CD4-positive, alpha-beta T cell treated with Interleukin-6 at 100 ng/mL for 8 hours (primary cell): ENCODE measurements at regions not wholly inside any gene's neighbourhood (a gene's known extent, or its start where the extent isn't known, plus 50 kb on each side); places are given as distances from the start of the nearest gene placed in this dataset.
"Not testable (repeated sequence)": the region's sequence is repeated elsewhere in the genome, so short reads cannot be mapped to it uniquely, and the experiment has no call there.

Experiments used
- DNase-seq: peaks from one replicate; pipeline ENCODE4 v3.0.0-alpha.2; 2020; ENCODE audit warnings: mixed read lengths, low spot score

DNA sequence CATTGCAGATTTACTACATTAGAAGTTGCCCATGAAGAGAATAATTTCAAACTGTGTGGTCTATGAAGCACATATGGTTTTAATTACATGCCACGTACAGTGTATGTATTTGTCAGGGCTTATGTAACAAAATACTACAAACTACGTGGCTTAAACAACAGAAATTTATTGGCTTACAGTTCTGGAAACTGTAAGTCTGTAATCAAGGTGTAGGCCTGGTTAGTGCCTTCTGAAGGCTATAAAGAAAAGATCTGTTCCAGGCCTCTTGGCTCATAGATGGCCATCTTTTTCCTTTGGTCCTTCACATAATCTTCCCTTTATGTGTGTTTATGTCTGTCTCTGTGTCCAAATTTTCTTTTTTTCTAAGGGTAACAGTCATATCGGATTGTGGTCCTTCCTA, 1160.2 kb downstream of the FAM133A start:
- DNase-seq = no peak

DNA sequence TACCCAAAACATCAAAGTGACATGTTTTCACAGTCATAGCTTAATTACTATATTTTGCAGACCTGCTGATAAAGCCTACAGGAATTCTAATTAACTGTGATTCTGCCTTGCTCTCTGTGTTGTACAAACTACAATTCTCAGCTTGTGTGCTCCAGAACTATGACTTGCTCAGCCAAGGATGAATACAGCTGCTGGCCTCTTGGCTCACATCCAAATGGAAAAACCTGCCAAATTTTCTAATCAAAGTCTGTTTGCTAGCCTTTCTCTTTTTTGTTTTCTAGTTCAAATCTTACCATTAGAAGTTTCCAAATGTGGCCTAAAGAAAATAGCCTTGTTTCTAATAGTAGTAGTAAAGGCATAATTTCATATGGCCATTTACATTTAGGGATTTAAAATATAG, 1176.8 kb downstream of the FAM133A start:
- no peak for DNase-seq

DNA sequence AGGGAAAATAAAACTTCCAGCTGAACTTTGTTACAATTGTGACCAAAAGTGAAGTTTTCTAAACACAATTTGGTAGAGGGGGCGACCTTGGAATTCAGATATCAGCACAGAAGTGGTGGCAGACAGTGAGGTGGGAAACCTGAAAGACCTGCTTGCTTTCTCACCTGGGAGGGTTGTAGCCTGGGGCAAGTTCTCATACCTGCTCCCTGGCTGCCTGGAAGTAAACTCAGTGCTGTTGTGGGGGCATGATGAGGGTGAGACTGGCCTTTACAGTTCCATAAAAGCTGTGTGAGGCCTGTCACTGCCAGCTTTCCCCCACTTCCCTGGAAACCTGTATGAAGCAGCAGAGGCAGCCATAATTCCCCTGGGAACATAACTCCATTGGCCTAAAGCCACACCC, 1180.2 kb downstream of the FAM133A start:
- DNase-seq = no peak

DNA sequence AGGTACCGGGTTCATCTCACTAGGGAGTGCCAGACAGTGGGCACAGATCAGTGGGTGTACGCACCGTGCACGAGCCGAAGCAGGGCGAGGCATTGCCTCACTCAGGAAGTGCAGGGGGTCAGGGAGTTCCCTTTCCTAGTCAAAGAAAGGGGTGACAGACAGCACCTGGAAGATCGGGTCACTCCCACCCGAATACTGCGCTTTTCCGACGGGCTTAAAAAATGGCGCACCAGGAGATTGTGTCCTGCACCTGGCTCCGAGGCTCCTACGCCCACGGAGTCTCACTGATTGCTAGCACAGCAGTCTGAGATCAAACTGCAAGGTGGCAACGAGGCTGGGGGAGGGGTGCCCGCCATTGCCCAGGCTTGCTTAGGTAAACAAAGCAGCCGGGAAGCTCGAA, 1188.5 kb downstream of the FAM133A start:
- DNase-seq = not testable (repeated sequence)

DNA sequence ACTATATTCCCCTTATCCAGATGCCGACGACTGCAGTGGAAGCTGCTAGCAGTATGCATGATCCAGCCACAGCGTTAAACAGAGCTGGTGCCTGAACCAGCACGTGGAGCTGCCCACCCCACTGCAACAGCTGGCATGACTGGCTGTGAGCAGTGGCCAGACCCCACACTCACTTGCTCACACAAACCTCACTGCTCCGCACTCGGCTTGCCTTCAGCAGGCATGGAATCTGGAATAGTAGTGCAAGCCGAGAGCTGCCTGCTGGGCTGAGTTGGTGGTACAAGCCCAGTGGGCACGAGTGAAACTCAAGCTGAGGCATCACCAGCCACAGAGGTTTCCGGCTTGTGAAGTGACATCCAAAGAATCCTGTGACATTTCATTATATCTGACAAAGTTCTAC, 1197.6 kb downstream of the FAM133A start:
- DNase-seq = no peak

DNA sequence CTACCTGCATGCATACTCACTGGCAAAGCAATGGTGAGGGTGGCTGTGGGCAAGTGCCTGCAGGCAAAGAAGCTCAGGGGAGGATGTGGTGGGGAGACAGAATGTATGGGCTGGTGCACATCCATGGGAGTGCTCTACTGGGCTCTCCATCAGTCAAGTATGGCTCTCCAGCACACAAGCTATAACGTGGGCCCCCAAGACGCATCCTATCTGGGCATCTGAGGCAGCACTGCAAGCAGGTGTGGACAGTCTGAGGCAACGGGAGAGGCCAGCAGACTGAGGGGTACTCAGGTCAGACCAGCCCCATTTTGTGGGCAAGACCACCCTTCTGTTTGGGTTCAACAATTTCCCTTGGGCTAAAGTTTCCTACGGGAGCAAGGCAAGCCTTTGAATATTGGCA, 1227.8 kb downstream of the FAM133A start:
- DNase-seq = no peak

DNA sequence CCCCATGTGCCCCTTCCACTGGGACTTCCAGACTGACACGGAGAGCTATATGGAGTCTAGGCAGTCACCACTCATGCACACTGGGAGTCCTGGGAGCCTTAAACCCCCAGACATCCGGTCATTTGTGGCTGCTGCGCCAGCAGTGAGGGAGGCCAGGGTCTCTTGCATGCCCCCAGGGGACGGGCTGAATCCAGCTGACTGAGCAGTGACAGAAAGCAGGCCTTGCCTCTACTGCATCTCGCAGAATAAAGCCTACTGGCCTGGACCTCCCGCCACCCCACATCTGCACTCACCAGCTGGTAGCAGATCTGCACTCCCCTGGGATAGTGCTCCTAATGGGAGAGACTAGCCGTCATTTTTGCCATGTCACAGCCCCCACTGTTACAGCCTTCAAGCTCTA, 1234.2 kb downstream of the FAM133A start:
- no peak for DNase-seq

DNA sequence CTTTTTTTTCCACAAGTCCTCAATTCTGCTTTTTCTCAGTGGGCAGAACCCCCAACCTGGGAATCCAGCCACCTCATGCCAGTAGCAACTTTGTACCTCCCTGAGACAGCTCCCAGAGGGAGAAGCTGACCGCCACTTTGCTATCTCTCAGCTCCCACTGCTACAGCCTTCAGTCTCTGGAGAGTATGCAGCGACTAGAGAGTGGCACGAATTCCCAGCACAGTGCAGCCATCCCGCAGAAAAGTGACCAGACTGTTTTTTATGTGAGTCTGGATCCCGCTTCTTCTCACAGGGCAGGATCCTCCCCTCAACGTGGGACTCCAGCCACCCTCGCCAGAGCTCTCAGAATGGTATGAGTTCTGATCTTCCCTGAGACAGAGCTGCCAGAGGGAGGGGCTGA, 1234.6 kb downstream of the FAM133A start:
- no peak for DNase-seq

DNA sequence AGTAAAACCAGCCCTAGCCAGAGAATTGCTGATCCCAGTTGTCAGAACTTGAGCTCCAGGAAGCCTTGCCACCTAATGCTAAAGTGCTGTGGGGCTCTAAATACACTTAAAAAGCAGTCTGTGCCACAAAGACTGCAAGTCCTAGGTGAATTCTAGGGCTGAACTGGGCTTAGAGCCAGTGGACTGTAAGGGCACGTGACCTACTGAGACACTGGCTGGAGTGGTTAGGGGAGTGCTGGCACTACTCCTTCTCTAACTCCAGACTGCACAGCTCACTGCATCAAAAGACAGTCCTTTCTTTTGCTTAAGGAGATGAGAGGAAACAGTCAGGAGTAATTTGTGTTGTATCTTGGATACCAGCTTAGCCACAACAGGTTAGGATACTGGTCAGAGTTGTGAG, 1240.2 kb downstream of the FAM133A start:
- no peak for DNase-seq

DNA sequence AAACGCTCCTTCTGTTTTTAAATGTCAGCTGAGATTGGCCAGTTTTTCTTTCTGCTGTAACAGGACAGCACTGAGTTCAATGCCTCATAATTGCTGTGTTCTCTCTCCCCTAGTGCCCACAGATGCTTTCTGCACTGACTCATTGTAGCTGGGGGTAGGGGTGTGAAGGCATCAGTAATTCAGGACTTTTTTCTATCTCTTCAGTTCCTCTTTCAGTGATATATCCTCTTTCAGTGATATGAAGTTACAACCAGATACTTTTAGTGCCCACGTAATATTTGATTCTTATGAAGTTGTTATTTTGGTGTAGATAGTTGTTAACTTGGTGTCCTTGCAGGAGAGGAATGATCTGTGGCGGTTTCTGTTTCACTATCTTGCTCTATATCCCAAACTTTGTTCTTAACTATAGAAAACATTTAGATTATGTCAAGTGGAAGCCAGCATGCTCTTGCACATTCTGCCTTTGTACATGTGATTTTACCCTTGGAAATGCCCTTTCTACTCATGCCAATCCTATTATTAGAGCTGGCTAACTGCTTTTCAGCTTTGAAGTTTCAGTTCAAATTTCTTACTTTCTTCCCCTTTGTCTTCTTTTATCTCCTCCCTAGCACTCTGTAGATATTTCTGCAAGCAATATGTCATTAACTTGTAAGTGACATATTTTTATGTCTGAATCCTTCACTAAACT, 1258.4 kb downstream of the FAM133A start:
- no peak for DNase-seq

DNA sequence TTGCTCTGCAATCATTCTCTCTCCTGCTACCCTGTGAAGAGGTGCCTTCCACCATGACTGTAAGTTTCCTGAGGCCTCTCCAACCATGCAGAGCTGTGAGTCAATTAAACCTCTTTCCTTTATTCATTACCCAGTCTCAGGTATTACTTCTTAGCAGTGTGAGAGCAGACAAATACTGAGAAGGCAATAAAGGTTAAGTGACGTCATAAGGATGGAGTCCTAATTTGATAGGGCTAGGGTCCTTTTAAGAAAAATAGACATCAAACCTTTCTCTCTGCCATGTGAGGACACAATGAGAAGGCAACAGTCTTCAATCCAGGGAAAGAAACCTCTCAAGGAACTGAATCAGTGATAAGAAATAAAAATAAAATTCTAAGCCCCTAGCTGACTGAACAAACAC, 1262.7 kb downstream of the FAM133A start:
- DNase-seq = no peak

DNA sequence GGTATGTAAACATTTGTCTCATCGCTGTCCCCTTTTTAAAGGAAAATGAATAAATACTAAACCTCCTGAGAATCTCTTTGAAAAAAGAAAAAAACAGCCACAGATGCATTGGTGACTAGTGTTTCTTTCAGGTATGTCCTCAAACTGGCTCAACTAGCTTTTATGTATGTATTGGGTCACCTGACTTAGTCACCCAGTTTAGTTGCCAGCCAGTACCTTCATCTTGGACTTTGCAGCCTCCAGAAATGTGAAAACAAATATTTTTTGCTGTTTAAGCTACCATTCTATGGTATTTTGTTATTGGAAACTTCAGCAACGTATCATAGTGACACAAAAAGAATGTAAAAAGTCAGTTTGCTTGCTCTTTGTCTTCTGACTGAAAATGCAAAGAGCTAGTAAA, 1263.5 kb downstream of the FAM133A start:
- no peak for DNase-seq

DNA sequence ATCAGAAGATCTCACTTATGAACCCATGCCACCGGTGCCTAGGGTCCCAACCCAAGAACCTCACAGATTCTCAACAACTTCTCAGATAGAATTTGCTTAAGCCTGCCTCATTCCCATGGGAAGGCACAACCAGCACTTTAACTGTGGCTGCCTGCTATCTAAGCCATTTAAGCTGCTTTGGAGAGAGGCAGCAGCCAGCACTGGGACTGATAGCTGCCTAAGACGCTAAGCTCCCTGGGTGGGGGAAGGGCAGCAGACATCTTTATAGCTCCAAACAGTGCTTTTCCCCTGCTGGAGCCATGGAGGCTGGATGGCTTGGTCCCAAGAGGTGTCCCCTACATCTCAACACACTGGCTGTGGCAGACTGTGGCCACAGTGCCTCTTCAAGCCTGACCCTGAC, 1268.6 kb downstream of the FAM133A start:
- no peak for DNase-seq

DNA sequence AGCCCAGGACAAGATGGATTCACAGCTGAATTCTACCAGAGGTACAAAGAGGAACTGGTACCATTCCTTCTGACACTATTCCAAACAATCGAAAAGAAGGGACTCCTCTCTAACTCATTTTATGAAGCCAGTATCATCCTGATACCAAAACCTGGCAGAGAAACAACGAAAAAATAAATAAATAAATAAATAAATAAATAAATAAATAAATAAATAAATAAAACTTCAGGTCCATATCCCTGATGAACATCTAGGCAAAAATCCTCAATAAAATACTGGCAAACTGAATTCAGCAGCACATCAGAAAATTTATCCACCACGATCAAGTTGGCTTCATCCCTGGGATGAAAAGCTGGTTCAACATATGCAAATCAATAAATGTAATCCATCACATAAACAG, 1272.1 kb downstream of the FAM133A start:
- not testable (repeated sequence) for DNase-seq

DNA sequence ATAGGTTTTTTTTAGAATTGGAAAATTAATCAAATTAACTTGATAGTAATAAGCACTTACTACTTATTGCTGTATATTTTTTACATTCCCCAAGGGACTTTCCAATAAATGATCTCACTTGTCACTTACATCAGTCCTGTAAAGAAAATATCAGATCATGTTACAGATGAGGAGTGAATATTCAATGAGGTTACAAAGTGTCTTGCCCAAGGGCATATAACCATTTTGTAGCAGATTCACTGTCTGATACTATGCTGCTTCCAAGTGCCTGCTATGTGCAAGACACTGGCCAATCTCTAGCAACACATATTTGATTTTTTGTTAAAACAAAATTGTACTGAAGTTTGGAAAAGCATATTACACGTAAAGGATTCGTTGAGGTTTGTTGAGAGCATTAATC, 1287.7 kb downstream of the FAM133A start:
- no peak for DNase-seq

DNA sequence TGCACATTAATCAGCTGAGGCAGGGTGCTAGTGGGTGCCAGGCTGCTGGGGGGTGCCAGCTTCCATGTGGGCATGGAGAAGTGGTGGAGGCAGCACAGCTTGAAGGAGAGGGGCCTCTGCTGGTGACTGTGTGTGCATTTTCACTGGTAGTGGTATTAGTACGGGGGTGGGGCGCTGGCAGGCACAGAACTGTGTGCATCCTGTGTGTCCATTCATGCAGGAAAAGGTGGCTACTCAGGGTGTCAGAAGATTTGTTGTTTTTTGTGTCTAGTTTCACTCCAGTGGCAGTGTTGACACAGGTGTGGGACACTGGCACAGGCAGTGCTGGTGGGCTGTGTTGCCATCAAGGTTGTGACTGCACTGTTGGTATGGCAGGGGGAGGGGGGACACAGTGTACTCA, 1303.6 kb downstream of the FAM133A start:
- DNase-seq = no peak

DNA sequence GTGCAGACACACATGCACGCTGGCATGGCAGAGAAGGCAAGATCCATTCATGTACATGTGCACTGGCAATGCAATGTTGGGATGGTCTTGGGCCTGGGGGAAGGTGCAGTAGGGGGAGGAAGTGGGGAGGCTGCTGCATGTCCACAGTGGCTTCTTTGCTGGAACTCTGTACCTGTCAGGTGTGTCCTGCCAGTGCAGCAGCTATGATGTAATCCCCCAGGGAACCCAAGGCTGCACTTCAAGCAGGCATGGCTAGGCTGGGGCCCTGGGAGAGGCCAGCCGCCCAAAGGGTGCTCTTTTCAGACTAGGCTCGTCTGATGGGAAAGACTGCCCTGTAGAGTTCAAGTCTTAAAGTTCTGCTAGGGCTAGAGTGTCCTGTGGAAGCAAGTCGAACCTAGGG, 1304.0 kb downstream of the FAM133A start:
- no peak for DNase-seq
